ENCODE measurements at regions not wholly inside any gene's neighbourhood (a gene's known extent, or its start where the extent isn't known, plus 50 kb on each side); places are given as distances from the start of the nearest gene placed in this dataset.

DNA sequence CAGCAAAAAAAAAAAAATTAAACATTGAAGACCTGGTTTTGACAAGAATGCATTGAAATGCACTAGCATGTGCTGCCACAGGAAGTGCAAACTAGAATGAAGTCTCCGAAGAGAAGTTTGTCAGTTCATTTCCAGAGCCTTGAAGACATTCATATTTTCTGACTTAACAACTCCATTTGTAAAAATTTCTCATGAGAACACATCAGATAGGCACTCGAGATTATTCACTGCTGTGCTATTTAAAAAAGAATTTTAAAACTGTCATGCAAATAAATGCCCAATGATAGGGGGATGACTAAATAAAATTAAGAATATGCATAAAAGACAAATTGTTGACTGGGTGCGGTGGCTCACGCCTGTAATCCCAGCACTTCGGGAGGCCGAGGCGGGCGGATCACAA, 394.6 kb upstream of the JARID2 start:
- TF ChIP-seq, protein P1, sequence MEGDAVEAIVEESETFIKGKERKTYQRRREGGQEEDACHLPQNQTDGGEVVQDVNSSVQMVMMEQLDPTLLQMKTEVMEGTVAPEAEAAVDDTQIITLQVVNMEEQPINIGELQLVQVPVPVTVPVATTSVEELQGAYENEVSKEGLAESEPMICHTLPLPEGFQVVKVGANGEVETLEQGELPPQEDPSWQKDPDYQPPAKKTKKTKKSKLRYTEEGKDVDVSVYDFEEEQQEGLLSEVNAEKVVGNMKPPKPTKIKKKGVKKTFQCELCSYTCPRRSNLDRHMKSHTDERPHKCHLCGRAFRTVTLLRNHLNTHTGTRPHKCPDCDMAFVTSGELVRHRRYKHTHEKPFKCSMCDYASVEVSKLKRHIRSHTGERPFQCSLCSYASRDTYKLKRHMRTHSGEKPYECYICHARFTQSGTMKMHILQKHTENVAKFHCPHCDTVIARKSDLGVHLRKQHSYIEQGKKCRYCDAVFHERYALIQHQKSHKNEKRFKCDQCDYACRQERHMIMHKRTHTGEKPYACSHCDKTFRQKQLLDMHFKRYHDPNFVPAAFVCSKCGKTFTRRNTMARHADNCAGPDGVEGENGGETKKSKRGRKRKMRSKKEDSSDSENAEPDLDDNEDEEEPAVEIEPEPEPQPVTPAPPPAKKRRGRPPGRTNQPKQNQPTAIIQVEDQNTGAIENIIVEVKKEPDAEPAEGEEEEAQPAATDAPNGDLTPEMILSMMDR (IDR thresholded peaks at IDR 0.05; ENCODE audit: low read length) = no peak
- no peak for TF ChIP-seq EZH2 (optimal IDR thresholded peaks at IDR 0.05; ENCODE audit: low read depth, low read length)

Data from MM.1S (cell line).